ENCODE measurements at regions not wholly inside any gene's neighbourhood (a gene's known extent, or its start where the extent isn't known, plus 50 kb on each side); places are given as distances from the start of the nearest gene placed in this dataset.

GRCh38 chr10:21181451-21181850, 284.3 kb upstream of the NEBL start:
- Histone ChIP-seq H3K9me3 (ENCODE audit: low read length) (no peaks in the 10 kb centered on the region), H2AFZ (ENCODE audit: low read depth, low read length) (no peak overlapping the region), H3K9ac (ENCODE audit: low read length) (no peak overlapping the region), H3K27ac (ENCODE audit: low read length) (no peak overlapping the region), H3K79me2 (replicated peaks; ENCODE audit: insufficient read depth, low read length) (no peaks in the 10 kb centered on the region), H3K4me3 (ENCODE audit: low read length) (no peak overlapping the region), H4K20me1 (ENCODE audit: insufficient read depth) (no peaks in the 10 kb centered on the region), H3F3A (ENCODE audit: insufficient read depth, low read length, poor library complexity, severe bottlenecking) (no peaks in the 10 kb centered on the region), H3K27me3 (ENCODE audit: insufficient read depth, low read depth, low read length) (no peaks in the 10 kb centered on the region), H3K9me2 (ENCODE audit: insufficient read depth, low read length) (no peaks in the 10 kb centered on the region), H3K36me3 (ENCODE audit: insufficient read depth, low read length) (no peaks in the 10 kb centered on the region), H3K4me2 (ENCODE audit: low read length) (no peak overlapping the region)
- TF ChIP-seq REST (IDR thresholded peaks at IDR 0.05; ENCODE audit: borderline replicate concordance): no peak
- TF ChIP-seq POLR2AphosphoS5 (IDR thresholded peaks at IDR 0.05): no peak
- no peak for TF ChIP-seq TAF1 (IDR thresholded peaks at IDR 0.05; ENCODE audit: low read depth)
- TF ChIP-seq SMC3 (conservative IDR thresholded peaks at IDR 0.05; ENCODE audit: poor library complexity): no peak
- TF ChIP-seq MXI1 (conservative IDR thresholded peaks at IDR 0.05; ENCODE audit: poor library complexity, severe bottlenecking): no peak
- no peak for TF ChIP-seq EZH2 (IDR thresholded peaks at IDR 0.05; ENCODE audit: borderline replicate concordance, insufficient read depth, low read length, poor library complexity, severe bottlenecking)
- no peak for TF ChIP-seq CTCF (IDR thresholded peaks at IDR 0.05; ENCODE audit: poor library complexity, severe bottlenecking)
- no peak for TF ChIP-seq EP300 (conservative IDR thresholded peaks at IDR 0.05; ENCODE audit: poor library complexity, severe bottlenecking)
- no peak for TF ChIP-seq RAD21 (conservative IDR thresholded peaks at IDR 0.05)

- no peak overlapping the region for H3K4me3 ChIP-seq (ENCODE audit: low read length)
- H3K9ac ChIP-seq (ENCODE audit: low read length): no peak overlapping the region
- H3K9me3 ChIP-seq (ENCODE audit: low read length): no peaks in the 10 kb centered on the region
- no peak for TF ChIP-seq EZH2 (IDR thresholded peaks at IDR 0.05; ENCODE audit: borderline replicate concordance, insufficient read depth, low read length, poor library complexity, severe bottlenecking)
- no peak for TF ChIP-seq TAF1 (IDR thresholded peaks at IDR 0.05; ENCODE audit: low read depth)
- TF ChIP-seq SMC3 (conservative IDR thresholded peaks at IDR 0.05; ENCODE audit: poor library complexity): no peak
- no peak for TF ChIP-seq RAD21 (conservative IDR thresholded peaks at IDR 0.05)
- no peak for TF ChIP-seq REST (IDR thresholded peaks at IDR 0.05; ENCODE audit: borderline replicate concordance)
- no peak for TF ChIP-seq POLR2AphosphoS5 (IDR thresholded peaks at IDR 0.05)
- H3K4me2 ChIP-seq (ENCODE audit: low read length): no peak overlapping the region
- peaks cover under 1% of the 10 kb centered on the region for H3K27me3 ChIP-seq (ENCODE audit: insufficient read depth, low read depth, low read length)
- H3K27ac ChIP-seq (ENCODE audit: low read length): no peak overlapping the region
- H3K36me3 ChIP-seq (ENCODE audit: insufficient read depth, low read length): no peaks in the 10 kb centered on the region
- no peaks in the 10 kb centered on the region for H3K9me2 ChIP-seq (ENCODE audit: insufficient read depth, low read length)
- no peaks in the 10 kb centered on the region for H4K20me1 ChIP-seq (ENCODE audit: insufficient read depth)
- no peaks in the 10 kb centered on the region for H3K79me2 ChIP-seq (replicated peaks; ENCODE audit: insufficient read depth, low read length)
- H2AFZ ChIP-seq (ENCODE audit: low read depth, low read length): no peak overlapping the region
- no peaks in the 10 kb centered on the region for H3F3A ChIP-seq (ENCODE audit: insufficient read depth, low read length, poor library complexity, severe bottlenecking)
These were observed 283.5 kb upstream of the NEBL start for GRCh38 chr10:21180604-21181003.
